ENCODE measurements at regions not wholly inside any gene's neighbourhood (a gene's known extent, or its start where the extent isn't known, plus 50 kb on each side); places are given as distances from the start of the nearest gene placed in this dataset.

GRCh38 chr10:90504172-90504571, 353.7 kb downstream of the HTR7 start:
- DNase-seq: no peak

- no peak for DNase-seq
Measured at GRCh38 chr10:90526721-90527120, 331.1 kb downstream of the HTR7 start.

GRCh38 chr10:90530521-90530920, 327.3 kb downstream of the HTR7 start:
- DNase-seq: no peak

- no peak for DNase-seq
Measured at GRCh38 chr10:90557385-90557784, 300.5 kb downstream of the HTR7 start.

- no peak for DNase-seq
Measured at GRCh38 chr10:90560331-90560730, 297.5 kb downstream of the HTR7 start.

- no peak for DNase-seq
Measured at GRCh38 chr10:90561666-90562065, 296.2 kb downstream of the HTR7 start.

- DNase-seq: no peak
Measured at GRCh38 chr10:90571481-90572258, 286.2 kb downstream of the HTR7 start.

GRCh38 chr10:90575125-90575524, 282.7 kb downstream of the HTR7 start:
- no peak for DNase-seq

GRCh38 chr10:90577569-90577968, 280.3 kb downstream of the HTR7 start:
- DNase-seq: no peak

- no peak for DNase-seq
Measured at GRCh38 chr10:90579602-90580242, 278.1 kb downstream of the HTR7 start.

- DNase-seq: no peak
Measured at GRCh38 chr10:90583416-90583815, 274.4 kb downstream of the HTR7 start.

- no peak for DNase-seq
Measured at GRCh38 chr10:90587081-90587491, 270.8 kb downstream of the HTR7 start.

- DNase-seq: no peak
Measured at GRCh38 chr10:90587561-90587960, 270.3 kb downstream of the HTR7 start.

GRCh38 chr10:90588222-90588621, 269.6 kb downstream of the HTR7 start:
- DNase-seq: no peak

- no peak for DNase-seq
Measured at GRCh38 chr10:90589825-90590224, 268.0 kb downstream of the HTR7 start.

- DNase-seq: no peak
Measured at GRCh38 chr10:90591629-90592028, 266.2 kb downstream of the HTR7 start.

- peak; percentile 69 for DNase-seq
Measured at GRCh38 chr10:90592638-90593302, 265.1 kb downstream of the HTR7 start.

GRCh38 chr10:90598513-90598912, 259.3 kb downstream of the HTR7 start:
- no peak for DNase-seq

- DNase-seq: peak; percentile 2
Measured at GRCh38 chr10:90602862-90603610, 254.8 kb downstream of the HTR7 start.

GRCh38 chr10:90604636-90605035, 253.2 kb downstream of the HTR7 start:
- no peak for DNase-seq

GRCh38 chr10:90605506-90605905, 252.3 kb downstream of the HTR7 start:
- no peak for DNase-seq

- DNase-seq: no peak
Measured at GRCh38 chr10:90612276-90612675, 245.6 kb downstream of the HTR7 start.

GRCh38 chr10:90614631-90615030, 243.2 kb downstream of the HTR7 start:
- no peak for DNase-seq

Measured in MV-4-11 (cell line).